ENCODE measurements at regions not wholly inside any gene's neighbourhood (a gene's known extent, or its start where the extent isn't known, plus 50 kb on each side); places are given as distances from the start of the nearest gene placed in this dataset.

- H3K27me3 Mint-ChIP-seq = no peaks in the 10 kb centered on the region
- no peak overlapping the region for H3K4me3 Mint-ChIP-seq
- H3K4me1 Mint-ChIP-seq = no peaks in the 10 kb centered on the region
- ChIA-PET POLR2A (no interaction called here), CTCF (no interaction called here)
- DNase-seq (no peak), ATAC-seq (ENCODE audit: low read depth) (no peak)
- intact Hi-C loops (cut with micrococcal nuclease) = no loop called here
- no peak overlapping the region for H3K27ac Mint-ChIP-seq
- TF ChIP-seq CTCF (IDR thresholded peaks at IDR 0.05) = no peak
- no peaks in the 10 kb centered on the region for H3K36me3 Mint-ChIP-seq (ENCODE audit: low read depth)
- no peaks in the 10 kb centered on the region for H3K9me3 Mint-ChIP-seq
Observed at GRCh38 chr13:99809926-99810325, 161.6 kb downstream of the ZIC5 start.

- POLR2A ChIA-PET = no interaction called here
- TF ChIP-seq CTCF (IDR thresholded peaks at IDR 0.05) = no peak
- Mint-ChIP-seq H3K4me3 (no peak overlapping the region), H3K27me3 (no peaks in the 10 kb centered on the region), H3K9me3 (no peaks in the 10 kb centered on the region), H3K36me3 (ENCODE audit: low read depth) (no peaks in the 10 kb centered on the region), H3K27ac (no peak overlapping the region), H3K4me1 (no peaks in the 10 kb centered on the region)
- CTCF ChIA-PET = no interaction called here
- intact Hi-C loops (cut with micrococcal nuclease) = no loop called here
- no peak for DNase-seq
- no peak for ATAC-seq (ENCODE audit: low read depth)
Observed at GRCh38 chr13:99809496-99809895, 162.1 kb downstream of the ZIC5 start.

- CTCF ChIA-PET = no interaction called here
Observed at GRCh38 chr13:99808786-99809185, 162.8 kb downstream of the ZIC5 start.

GRCh38 chr13:99806671-99807070 lies 164.9 kb downstream of the ZIC5 start:
- Mint-ChIP-seq H3K27me3 (no peaks in the 10 kb centered on the region), H3K27ac (no peak overlapping the region), H3K36me3 (ENCODE audit: low read depth) (no peaks in the 10 kb centered on the region), H3K4me1 (no peaks in the 10 kb centered on the region), H3K9me3 (no peaks in the 10 kb centered on the region), H3K4me3 (no peak overlapping the region)
- ATAC-seq (ENCODE audit: low read depth) (no peak), DNase-seq (no peak)
- TF ChIP-seq CTCF (IDR thresholded peaks at IDR 0.05) = no peak
- ChIA-PET CTCF (no interaction called here), POLR2A (no interaction called here)
- intact Hi-C loops (cut with micrococcal nuclease) = no loop called here

More at GRCh38 chr13:99808786-99809185, 162.8 kb downstream of the ZIC5 start:
- Mint-ChIP-seq H3K36me3 (ENCODE audit: low read depth) (no peaks in the 10 kb centered on the region), H3K27me3 (no peaks in the 10 kb centered on the region), H3K9me3 (no peaks in the 10 kb centered on the region), H3K4me3 (no peak overlapping the region), H3K27ac (no peak overlapping the region), H3K4me1 (no peaks in the 10 kb centered on the region)
- no peak for TF ChIP-seq CTCF (IDR thresholded peaks at IDR 0.05)
- intact Hi-C loops (cut with micrococcal nuclease) = no loop called here
- POLR2A ChIA-PET = no interaction called here
- ATAC-seq (ENCODE audit: low read depth) (no peak), DNase-seq (no peak)

- no peak for DNase-seq
Observed at GRCh38 chr13:99805361-99805760, 166.2 kb downstream of the ZIC5 start.

More at GRCh38 chr13:99805361-99805760, 166.2 kb downstream of the ZIC5 start:
- Mint-ChIP-seq H3K36me3 (ENCODE audit: low read depth) (no peaks in the 10 kb centered on the region), H3K27ac (no peak overlapping the region), H3K9me3 (no peaks in the 10 kb centered on the region), H3K4me1 (no peaks in the 10 kb centered on the region), H3K4me3 (no peak overlapping the region), H3K27me3 (no peaks in the 10 kb centered on the region)
- ChIA-PET CTCF (no interaction called here), POLR2A (no interaction called here)
- TF ChIP-seq CTCF (IDR thresholded peaks at IDR 0.05) = no peak
- intact Hi-C loops (cut with micrococcal nuclease) = no loop called here
- ATAC-seq (ENCODE audit: low read depth) = no peak
